ENCODE measurements at regions not wholly inside any gene's neighbourhood (a gene's known extent, or its start where the extent isn't known, plus 50 kb on each side); places are given as distances from the start of the nearest gene placed in this dataset.

- no peak for TF ChIP-seq MAZ (IDR thresholded peaks at IDR 0.05; ENCODE audit: borderline replicate concordance, low read depth, low read length)
- TF ChIP-seq CTCF (conservative IDR thresholded peaks at IDR 0.05; ENCODE audit: low read depth, low read length): 0 out of 2 replicates have a peak, but pooled peaks have one; percentile 4
- TF ChIP-seq FOS (IDR thresholded peaks at IDR 0.05; ENCODE audit: low read depth, low read length): no peak
- TF ChIP-seq USF2 (IDR thresholded peaks at IDR 0.05; ENCODE audit: low read depth, low read length): no peak
- TF ChIP-seq RCOR1 (IDR thresholded peaks at IDR 0.05; ENCODE audit: insufficient replicate concordance, low read length): no peak
- no peak for TF ChIP-seq BHLHE40 (IDR thresholded peaks at IDR 0.05; ENCODE audit: low read depth, low read length)
Observed at GRCh38 chr9:75588808-75589207, 301.7 kb upstream of the PCSK5 start.
